HL-60 (cell line): ENCODE measurements at regions not wholly inside any gene's neighbourhood (a gene's known extent, or its start where the extent isn't known, plus 50 kb on each side); places are given as distances from the start of the nearest gene placed in this dataset.

ENCODE experiments used
- GABPA ChIP-seq: IDR thresholded peaks from 2 replicates; pipeline ENCODE4 v1.6.1; 2012; ENCODE audit warnings: low read depth
- POLR2AphosphoS5 ChIP-seq: IDR thresholded peaks from 2 replicates; pipeline ENCODE4 v1.6.1; 2012; ENCODE audit warnings: low read depth
- TF ChIP-seq, protein P1 (sequence below): IDR thresholded peaks from 2 replicates; pipeline ENCODE4 v1.6.1; 2012; ENCODE audit warnings: low read depth; ENCODE audit not compliant: insufficient replicate concordance
- TF ChIP-seq, protein P2 (sequence below): IDR thresholded peaks from one replicate; pipeline ENCODE4 v1.5.1; 2011; ENCODE audit warnings: low read length, control low read depth, inconsistent platforms; ENCODE audit not compliant: insufficient read depth

DNA sequence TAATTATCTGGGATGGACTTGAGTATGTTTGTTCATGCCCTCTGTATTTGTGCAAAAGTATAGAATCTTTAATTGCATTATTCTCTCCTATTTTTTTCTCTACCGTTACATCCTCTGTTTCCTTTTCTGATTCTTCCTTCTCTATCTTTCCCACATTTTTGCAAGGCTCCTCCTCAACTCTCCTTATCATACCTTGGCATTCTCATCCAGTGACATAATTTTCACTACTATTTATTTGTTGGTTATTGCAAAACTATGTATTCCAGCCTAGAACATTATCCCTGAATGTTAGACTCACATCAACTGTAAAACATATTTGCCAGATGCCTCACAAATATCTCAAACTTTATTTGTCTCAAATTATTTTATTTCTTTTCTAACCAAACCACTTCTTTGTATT lies 381.9 kb downstream of the COL11A1 start:
- TF ChIP-seq, protein P1, sequence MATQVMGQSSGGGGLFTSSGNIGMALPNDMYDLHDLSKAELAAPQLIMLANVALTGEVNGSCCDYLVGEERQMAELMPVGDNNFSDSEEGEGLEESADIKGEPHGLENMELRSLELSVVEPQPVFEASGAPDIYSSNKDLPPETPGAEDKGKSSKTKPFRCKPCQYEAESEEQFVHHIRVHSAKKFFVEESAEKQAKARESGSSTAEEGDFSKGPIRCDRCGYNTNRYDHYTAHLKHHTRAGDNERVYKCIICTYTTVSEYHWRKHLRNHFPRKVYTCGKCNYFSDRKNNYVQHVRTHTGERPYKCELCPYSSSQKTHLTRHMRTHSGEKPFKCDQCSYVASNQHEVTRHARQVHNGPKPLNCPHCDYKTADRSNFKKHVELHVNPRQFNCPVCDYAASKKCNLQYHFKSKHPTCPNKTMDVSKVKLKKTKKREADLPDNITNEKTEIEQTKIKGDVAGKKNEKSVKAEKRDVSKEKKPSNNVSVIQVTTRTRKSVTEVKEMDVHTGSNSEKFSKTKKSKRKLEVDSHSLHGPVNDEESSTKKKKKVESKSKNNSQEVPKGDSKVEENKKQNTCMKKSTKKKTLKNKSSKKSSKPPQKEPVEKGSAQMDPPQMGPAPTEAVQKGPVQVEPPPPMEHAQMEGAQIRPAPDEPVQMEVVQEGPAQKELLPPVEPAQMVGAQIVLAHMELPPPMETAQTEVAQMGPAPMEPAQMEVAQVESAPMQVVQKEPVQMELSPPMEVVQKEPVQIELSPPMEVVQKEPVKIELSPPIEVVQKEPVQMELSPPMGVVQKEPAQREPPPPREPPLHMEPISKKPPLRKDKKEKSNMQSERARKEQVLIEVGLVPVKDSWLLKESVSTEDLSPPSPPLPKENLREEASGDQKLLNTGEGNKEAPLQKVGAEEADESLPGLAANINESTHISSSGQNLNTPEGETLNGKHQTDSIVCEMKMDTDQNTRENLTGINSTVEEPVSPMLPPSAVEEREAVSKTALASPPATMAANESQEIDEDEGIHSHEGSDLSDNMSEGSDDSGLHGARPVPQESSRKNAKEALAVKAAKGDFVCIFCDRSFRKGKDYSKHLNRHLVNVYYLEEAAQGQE = no peak
- TF ChIP-seq, protein P2, sequence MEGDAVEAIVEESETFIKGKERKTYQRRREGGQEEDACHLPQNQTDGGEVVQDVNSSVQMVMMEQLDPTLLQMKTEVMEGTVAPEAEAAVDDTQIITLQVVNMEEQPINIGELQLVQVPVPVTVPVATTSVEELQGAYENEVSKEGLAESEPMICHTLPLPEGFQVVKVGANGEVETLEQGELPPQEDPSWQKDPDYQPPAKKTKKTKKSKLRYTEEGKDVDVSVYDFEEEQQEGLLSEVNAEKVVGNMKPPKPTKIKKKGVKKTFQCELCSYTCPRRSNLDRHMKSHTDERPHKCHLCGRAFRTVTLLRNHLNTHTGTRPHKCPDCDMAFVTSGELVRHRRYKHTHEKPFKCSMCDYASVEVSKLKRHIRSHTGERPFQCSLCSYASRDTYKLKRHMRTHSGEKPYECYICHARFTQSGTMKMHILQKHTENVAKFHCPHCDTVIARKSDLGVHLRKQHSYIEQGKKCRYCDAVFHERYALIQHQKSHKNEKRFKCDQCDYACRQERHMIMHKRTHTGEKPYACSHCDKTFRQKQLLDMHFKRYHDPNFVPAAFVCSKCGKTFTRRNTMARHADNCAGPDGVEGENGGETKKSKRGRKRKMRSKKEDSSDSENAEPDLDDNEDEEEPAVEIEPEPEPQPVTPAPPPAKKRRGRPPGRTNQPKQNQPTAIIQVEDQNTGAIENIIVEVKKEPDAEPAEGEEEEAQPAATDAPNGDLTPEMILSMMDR = no peak
- TF ChIP-seq POLR2AphosphoS5 = no peak
- no peak for TF ChIP-seq GABPA
